IMR-90 (cell line): ENCODE measurements at regions not wholly inside any gene's neighbourhood (a gene's known extent, or its start where the extent isn't known, plus 50 kb on each side); places are given as distances from the start of the nearest gene placed in this dataset.

Experiments used
- ATAC-seq: fragments of 200-7000 bp; cut with Tn5 transposase; 2 replicates; pipeline ENCODE4 v1.9.1; 2020; ENCODE audit warnings: low read depth, mild to moderate bottlenecking, moderate library complexity
- BruUV-seq: library from RNA; stranded (reverse); fragments of 400-500 nt; replicated peaks from 2 replicates; lab custom pipeline; 2021; lab: Mats Ljungman, UMichigan
- CTCF ChIA-PET: fragments of 300-600 bp; formaldehyde crosslinking; extraction: SDS; loops from one replicate; lab custom pipeline; 2021; ENCODE audit warnings: antibody characterized with exemption; lab: Yijun Ruan, JAX
- POLR2A ChIA-PET: fragments of 300-600 bp; sonication (Branson Sonifier 250); formaldehyde crosslinking; loops from one replicate; lab custom pipeline; 2022; ENCODE audit warnings: antibody characterized with exemption; ENCODE audit not compliant: unreplicated experiment; lab: Charles Lee
- DNase-seq: peaks from one replicate; pipeline ENCODE4 v3.0.0; 2013
- H2AFZ ChIP-seq: replicated peaks from 2 replicates; pipeline ENCODE3; 2013; ENCODE audit warnings: low read length, mild to moderate bottlenecking; ENCODE audit not compliant: poor library complexity
- H2AK5ac ChIP-seq: 2 replicates; pipeline ENCODE4 v1.6.1; 2013; ENCODE audit warnings: low read depth, low read length, inconsistent platforms
- H2AK9ac ChIP-seq: replicated peaks from 2 replicates; pipeline ENCODE3; 2013; ENCODE audit warnings: mild to moderate bottlenecking, low read depth, low read length, moderate library complexity; ENCODE audit not compliant: poor library complexity
- H2BK120ac ChIP-seq: 2 replicates; pipeline ENCODE4 v1.6.1; 2013; ENCODE audit warnings: low read depth, low read length, inconsistent platforms
- H2BK15ac ChIP-seq: 3 replicates; pipeline ENCODE4 v1.6.1; 2013; ENCODE audit warnings: low read depth, low read length, inconsistent platforms
- H2BK20ac ChIP-seq: 2 replicates; pipeline ENCODE4 v1.6.1; 2013; ENCODE audit warnings: low read depth, mild to moderate bottlenecking, inconsistent platforms, low read length, moderate library complexity
- H2BK5ac ChIP-seq: 2 replicates; pipeline ENCODE4 v1.6.1; 2013; ENCODE audit warnings: mild to moderate bottlenecking, low read depth, low read length, inconsistent platforms; ENCODE audit not compliant: poor library complexity, severe bottlenecking
- H3K14ac ChIP-seq: replicated peaks from 2 replicates; pipeline ENCODE4 v1.6.1; 2013; ENCODE audit warnings: low read depth, low read length, inconsistent platforms
- H3K18ac ChIP-seq: 2 replicates; pipeline ENCODE4 v1.6.1; 2013; ENCODE audit warnings: low read depth, low read length, control low read depth
- H3K23ac ChIP-seq: 2 replicates; pipeline ENCODE4 v1.6.1; 2013; ENCODE audit warnings: low read depth, low read length, inconsistent platforms
- H3K27ac ChIP-seq: 2 replicates; pipeline ENCODE4 v1.5.1; 2013; ENCODE audit warnings: mild to moderate bottlenecking, control low read depth, low read length; ENCODE audit not compliant: insufficient read depth
- H3K27me3 ChIP-seq: 2 replicates; pipeline ENCODE4 v1.6.1; 2013; ENCODE audit warnings: low read length; ENCODE audit not compliant: control insufficient read depth, insufficient read depth
- H3K36me3 ChIP-seq: 2 replicates; pipeline ENCODE4 v1.6.1; 2013; ENCODE audit warnings: low read length, mixed read lengths; ENCODE audit not compliant: control insufficient read depth, insufficient read depth
- H3K4ac ChIP-seq: 2 replicates; pipeline ENCODE4 v1.6.1; 2013; ENCODE audit warnings: low read depth, low read length, inconsistent platforms
- H3K4me1 ChIP-seq: 2 replicates; pipeline ENCODE4 v1.6.1; 2013; ENCODE audit warnings: low read length, mixed read lengths; ENCODE audit not compliant: control insufficient read depth, insufficient read depth
- H3K4me2 ChIP-seq: 2 replicates; pipeline ENCODE4 v1.6.1; 2013; ENCODE audit warnings: low read depth, mild to moderate bottlenecking, control low read depth, low read length, moderate library complexity
- H3K4me3 ChIP-seq: 2 replicates; pipeline ENCODE4 v1.5.1; 2013; ENCODE audit warnings: low read depth, mild to moderate bottlenecking, control low read depth, low read length, moderate library complexity; ENCODE audit not compliant: insufficient read depth
- H3K56ac ChIP-seq: 2 replicates; pipeline ENCODE4 v1.6.1; 2013; ENCODE audit warnings: low read length, inconsistent platforms; ENCODE audit not compliant: insufficient read depth; ENCODE audit errors: extremely low read depth
- H3K79me1 ChIP-seq, 2 experiments: 2 replicates each; pipeline ENCODE4 v1.6.1; 2013; ENCODE audit warnings: low read length in 2 of 2, inconsistent platforms in 1 of 2, low read depth in 1 of 2
- H3K9ac ChIP-seq: 2 replicates; pipeline ENCODE4 v1.6.1; 2013; ENCODE audit warnings: low read depth, low read length, control low read depth
- H3K9me1 ChIP-seq: 2 replicates; pipeline ENCODE4 v1.6.1; 2013; ENCODE audit warnings: low read length, inconsistent platforms; ENCODE audit not compliant: insufficient read depth
- H3K9me3 ChIP-seq: 2 replicates; pipeline ENCODE4 v1.6.1; 2013; ENCODE audit warnings: low read length; ENCODE audit not compliant: control insufficient read depth, insufficient read depth
- H4K20me1 ChIP-seq: 2 replicates; pipeline ENCODE4 v1.6.1; 2013; ENCODE audit warnings: low read length, inconsistent platforms; ENCODE audit not compliant: insufficient read depth
- H4K5ac ChIP-seq: 2 replicates; pipeline ENCODE4 v1.6.1; 2013; ENCODE audit warnings: mild to moderate bottlenecking, low read depth, low read length, control low read depth
- H4K8ac ChIP-seq, 2 experiments: 2 replicates each; pipeline ENCODE4 v1.6.1; 2013; ENCODE audit warnings: low read depth in 2 of 2, low read length in 2 of 2, control low read depth in 1 of 2, inconsistent platforms in 1 of 2
- H4K91ac ChIP-seq: 2 replicates; pipeline ENCODE4 v1.6.1; 2013; ENCODE audit warnings: low read depth, low read length, inconsistent platforms; ENCODE audit not compliant: insufficient read depth
- BHLHE40 ChIP-seq: fragments of 150-350 bp; IDR thresholded peaks from 2 replicates; pipeline ENCODE4 v1.6.1; 2016; ENCODE audit warnings: mild to moderate bottlenecking, low read depth, low read length
- CEBPB ChIP-seq: IDR thresholded peaks from 2 replicates; pipeline ENCODE4 v1.6.1; 2012; ENCODE audit warnings: low read depth, low read length, improper control_type of control experiment
- CHD1 ChIP-seq: IDR thresholded peaks from 2 replicates; pipeline ENCODE4 v1.6.1; 2012; ENCODE audit warnings: low read depth, low read length, improper control_type of control experiment
- ELK1 ChIP-seq: fragments of 150-350 bp; IDR thresholded peaks from 2 replicates; pipeline ENCODE4 v1.6.1; 2016; ENCODE audit warnings: low read depth, mild to moderate bottlenecking, low read length, moderate library complexity, borderline replicate concordance
- FOS ChIP-seq: fragments of 150-350 bp; IDR thresholded peaks from 2 replicates; pipeline ENCODE4 v1.6.1; 2016; ENCODE audit warnings: low read depth, low read length
- MAFK ChIP-seq: IDR thresholded peaks from 2 replicates; pipeline ENCODE4 v1.6.1; 2012; ENCODE audit warnings: low read depth, low read length, improper control_type of control experiment
- MAZ ChIP-seq: IDR thresholded peaks from 2 replicates; pipeline ENCODE4 v1.6.1; 2012; ENCODE audit warnings: low read depth, mild to moderate bottlenecking, low read length, improper control_type of control experiment, moderate library complexity, borderline replicate concordance
- MXI1 ChIP-seq: IDR thresholded peaks from 2 replicates; pipeline ENCODE4 v1.6.1; 2012; ENCODE audit warnings: low read depth, mild to moderate bottlenecking, low read length, moderate library complexity, borderline replicate concordance
- NFE2L2 ChIP-seq: fragments of 150-350 bp; IDR thresholded peaks from 2 replicates; pipeline ENCODE4 v1.6.1; 2016; ENCODE audit warnings: low read depth, mild to moderate bottlenecking, low read length
- POLR2A ChIP-seq: IDR thresholded peaks from 2 replicates; pipeline ENCODE4 v1.6.1; 2012; ENCODE audit warnings: mild to moderate bottlenecking, low read depth, low read length
- RAD21 ChIP-seq: IDR thresholded peaks from 2 replicates; pipeline ENCODE4 v1.6.1; 2012; ENCODE audit warnings: low read length, improper control_type of control experiment
- RCOR1 ChIP-seq: IDR thresholded peaks from 2 replicates; pipeline ENCODE4 v1.6.1; 2012; ENCODE audit warnings: mild to moderate bottlenecking, low read length, improper control_type of control experiment; ENCODE audit not compliant: insufficient replicate concordance
- RFX5 ChIP-seq: IDR thresholded peaks from 2 replicates; pipeline ENCODE4 v1.8.0; 2012; ENCODE audit warnings: low read depth, mild to moderate bottlenecking, low read length, moderate library complexity
- SMC3 ChIP-seq: fragments of 150-350 bp; IDR thresholded peaks from 2 replicates; pipeline ENCODE4 v1.6.1; 2016; ENCODE audit warnings: low read depth, mild to moderate bottlenecking, antibody characterized with exemption, low read length, moderate library complexity
- USF2 ChIP-seq: fragments of 150-350 bp; IDR thresholded peaks from 2 replicates; pipeline ENCODE4 v1.6.1; 2017; ENCODE audit warnings: mild to moderate bottlenecking, antibody characterized with exemption, low read length, low read depth
- WGBS, 2 experiments: methylation state at CpG; one replicate each; pipeline versions ENCODE4 v1.1.5 to v1.1.7; 2013; ENCODE audit warnings: missing lambda C conversion rate in 2 of 2; ENCODE audit not compliant: insufficient read length in 1 of 2; ENCODE audit errors: extremely low coverage in 2 of 2; 5-methylcytosine and 5-hydroxymethylcytosine counted together
- dilution Hi-C: fragments of 300-500 bp; cut with HindIII; formaldehyde crosslinking; loops from one replicate; pipeline ENCODE4 v1.14.3; 2018; ENCODE audit warnings: low sequenced_read_pairs; ENCODE audit not compliant: unreplicated experiment
- in situ Hi-C: fragments of 300-500 bp; cut with MboI; formaldehyde crosslinking; loops from 3 replicates; pipeline ENCODE4 v1.14.3; 2019; ENCODE audit warnings: low sequenced_read_pairs, inconsistent platforms, mixed read lengths
- intact Hi-C: fragments of 100-400 bp; cut with micrococcal nuclease; formaldehyde crosslinking; loops from 2 replicates; pipeline ENCODE4 v1.10.0; 2022
- TF ChIP-seq, protein P1 (sequence below): conservative IDR thresholded peaks from 2 replicates; pipeline ENCODE4 v1.5.1; 2012; ENCODE audit warnings: mild to moderate bottlenecking, low read depth, low read length, improper control_type of control experiment

DNA sequence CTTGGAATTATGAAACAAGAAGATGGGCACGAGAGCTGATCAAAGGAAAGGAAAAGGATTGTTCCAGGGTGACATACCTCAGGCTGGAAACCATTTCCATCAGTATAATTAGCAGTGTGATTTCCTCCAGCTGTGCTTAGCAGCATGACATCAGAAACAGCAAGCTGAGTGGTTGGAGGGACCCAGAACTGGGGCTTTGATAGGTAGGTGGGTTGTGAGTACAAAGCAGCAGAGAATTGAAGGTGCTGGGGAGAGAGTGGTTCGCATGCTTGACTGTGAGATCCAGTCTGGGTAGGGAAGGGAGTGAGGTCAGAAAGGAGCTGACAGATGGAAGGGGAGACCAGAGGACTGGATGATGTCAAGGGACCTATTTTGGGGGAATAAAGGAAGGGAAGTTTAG, 90.4 kb downstream of the CD164 start:
- Histone ChIP-seq H4K5ac (no peak overlapping the region), H3K18ac (no peak overlapping the region), H3K9me1 (no peaks in the 10 kb centered on the region), H3K4me3 (no peak overlapping the region), H2AFZ (no peak overlapping the region), H2BK15ac (no peak overlapping the region), H3K4me2 (no peak overlapping the region), H3K4me1 (no peaks in the 10 kb centered on the region), H3K27ac (no peak overlapping the region), H3K9me3 (no peaks in the 10 kb centered on the region), H3K23ac (no peak overlapping the region), H4K91ac (no peak overlapping the region), H2AK9ac (peak overlapping the region; percentile 50), H3K14ac (no peak overlapping the region), H3K4ac (no peak overlapping the region), H4K20me1 (no peaks in the 10 kb centered on the region), H2BK120ac (no peak overlapping the region), H3K56ac (no peak overlapping the region), H3K79me1 (no peaks in the 10 kb centered on the region), H4K8ac (no peak overlapping the region), H3K36me3 (no peaks in the 10 kb centered on the region), H3K9ac (no peak overlapping the region), H2BK5ac (no peak overlapping the region), H3K27me3 (peaks cover 21% of the 10 kb centered on the region), H2BK20ac (no peak overlapping the region), H2AK5ac (no peak overlapping the region)
- no TSS peak for BruUV-seq
- no peak for DNase-seq
- in situ Hi-C loops, result no loop called here
- no peak for ATAC-seq
- CTCF ChIA-PET, result interaction anchor here (0.6 kb wide), 1 partner anchor 25 kb away, joined by 4 read pairs; no protein-coding TSS in a partner anchor
- TF ChIP-seq CEBPB, result no peak
- TF ChIP-seq RFX5, result no peak
- TF ChIP-seq SMC3, result no peak
- no peak for TF ChIP-seq ELK1
- TF ChIP-seq RAD21, result no peak
- TF ChIP-seq MXI1, result no peak
- TF ChIP-seq FOS, result no peak
- no peak for TF ChIP-seq MAFK
- no peak for TF ChIP-seq NFE2L2
- TF ChIP-seq CHD1, result no peak
- TF ChIP-seq USF2, result no peak
- no peak for TF ChIP-seq RCOR1
- no peak for TF ChIP-seq BHLHE40
- TF ChIP-seq, protein P1, sequence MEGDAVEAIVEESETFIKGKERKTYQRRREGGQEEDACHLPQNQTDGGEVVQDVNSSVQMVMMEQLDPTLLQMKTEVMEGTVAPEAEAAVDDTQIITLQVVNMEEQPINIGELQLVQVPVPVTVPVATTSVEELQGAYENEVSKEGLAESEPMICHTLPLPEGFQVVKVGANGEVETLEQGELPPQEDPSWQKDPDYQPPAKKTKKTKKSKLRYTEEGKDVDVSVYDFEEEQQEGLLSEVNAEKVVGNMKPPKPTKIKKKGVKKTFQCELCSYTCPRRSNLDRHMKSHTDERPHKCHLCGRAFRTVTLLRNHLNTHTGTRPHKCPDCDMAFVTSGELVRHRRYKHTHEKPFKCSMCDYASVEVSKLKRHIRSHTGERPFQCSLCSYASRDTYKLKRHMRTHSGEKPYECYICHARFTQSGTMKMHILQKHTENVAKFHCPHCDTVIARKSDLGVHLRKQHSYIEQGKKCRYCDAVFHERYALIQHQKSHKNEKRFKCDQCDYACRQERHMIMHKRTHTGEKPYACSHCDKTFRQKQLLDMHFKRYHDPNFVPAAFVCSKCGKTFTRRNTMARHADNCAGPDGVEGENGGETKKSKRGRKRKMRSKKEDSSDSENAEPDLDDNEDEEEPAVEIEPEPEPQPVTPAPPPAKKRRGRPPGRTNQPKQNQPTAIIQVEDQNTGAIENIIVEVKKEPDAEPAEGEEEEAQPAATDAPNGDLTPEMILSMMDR, result no peak
- no peak for TF ChIP-seq POLR2A
- TF ChIP-seq MAZ, result no peak
- intact Hi-C loops, result no loop called here
- dilution Hi-C loops, result no loop called here
- POLR2A ChIA-PET, result no interaction called here
- 38% methylated on average over 2 of the region's 2 CpGs; no CpG with 5 or more reads in 1 of the 2 experiments for WGBS, 2 experiments
